HEK293T (cell line): ENCODE measurements at regions not wholly inside any gene's neighbourhood (a gene's known extent, or its start where the extent isn't known, plus 50 kb on each side); places are given as distances from the start of the nearest gene placed in this dataset.

Experiments
- ARNT ChIP-seq: fragments of 450-650 bp; IDR thresholded peaks from 2 replicates; pipeline ENCODE4 v1.6.1; 2017; ENCODE audit warnings: mild to moderate bottlenecking
- BHLHE40 ChIP-seq: fragments of 450-650 bp; IDR thresholded peaks from 2 replicates; pipeline ENCODE4 v1.6.1; 2016; ENCODE audit warnings: mild to moderate bottlenecking, moderate library complexity, borderline replicate concordance
- ELF4 ChIP-seq: fragments of 450-650 bp; IDR thresholded peaks from 2 replicates; pipeline ENCODE4 v1.6.1; 2017; ENCODE audit warnings: antibody characterized with exemption
- FOXA1 ChIP-seq: fragments of 450-650 bp; IDR thresholded peaks from 2 replicates; pipeline ENCODE4 v1.6.1; 2016; ENCODE audit warnings: mild to moderate bottlenecking
- FOXM1 ChIP-seq: fragments of 450-650 bp; IDR thresholded peaks from 2 replicates; pipeline ENCODE4 v1.6.1; 2017; ENCODE audit warnings: mild to moderate bottlenecking, borderline replicate concordance
- HDGF ChIP-seq: fragments of 450-650 bp; IDR thresholded peaks from 2 replicates; pipeline ENCODE4 v1.6.1; 2017; ENCODE audit warnings: antibody characterized with exemption, borderline replicate concordance
- L3MBTL2 ChIP-seq: fragments of 450-650 bp; conservative IDR thresholded peaks from 2 replicates; pipeline ENCODE4 v1.6.1; 2016; ENCODE audit warnings: mild to moderate bottlenecking
- NFRKB ChIP-seq: fragments of 450-650 bp; IDR thresholded peaks from 2 replicates; pipeline ENCODE4 v1.6.1; 2016; ENCODE audit warnings: mild to moderate bottlenecking, moderate library complexity
- SP1 ChIP-seq: fragments of 450-650 bp; IDR thresholded peaks from 2 replicates; pipeline ENCODE4 v1.6.1; 2017
- SUZ12 ChIP-seq: fragments of 450-650 bp; IDR thresholded peaks from 2 replicates; pipeline ENCODE4 v1.6.1; 2016; ENCODE audit warnings: mild to moderate bottlenecking
- TARDBP ChIP-seq: fragments of 450-650 bp; IDR thresholded peaks from 2 replicates; pipeline ENCODE4 v1.6.1; 2016
- ZNF384 ChIP-seq: fragments of 450-650 bp; IDR thresholded peaks from 2 replicates; pipeline ENCODE4 v1.6.1; 2016

DNA sequence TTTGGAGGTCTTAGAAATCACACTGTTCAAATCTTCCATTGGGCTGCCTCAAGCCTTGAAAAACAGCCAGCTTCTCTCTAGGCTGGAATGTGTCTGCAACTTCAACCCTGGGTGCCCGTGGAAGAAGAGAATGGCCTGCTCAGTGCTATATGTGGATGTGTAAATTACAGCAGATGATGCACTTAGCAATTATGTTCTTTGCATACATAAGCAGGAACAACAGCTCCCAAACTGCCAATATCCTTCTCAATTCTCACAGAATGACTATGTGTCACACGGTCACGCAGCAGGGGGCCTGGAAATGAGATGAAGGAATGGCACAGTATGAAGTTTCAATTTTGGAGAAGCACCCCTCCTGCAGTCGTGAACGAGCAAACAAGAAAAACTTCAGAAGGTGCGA is 175.2 kb upstream of the SMARCA2 start:
- TF ChIP-seq L3MBTL2: no peak
- no peak for TF ChIP-seq ELF4
- TF ChIP-seq FOXA1: no peak
- no peak for TF ChIP-seq SUZ12
- TF ChIP-seq ZNF384: no peak
- TF ChIP-seq FOXM1: no peak
- no peak for TF ChIP-seq ARNT
- no peak for TF ChIP-seq HDGF
- TF ChIP-seq TARDBP: no peak
- no peak for TF ChIP-seq BHLHE40
- no peak for TF ChIP-seq NFRKB
- TF ChIP-seq SP1: no peak
